NCI-H1092 treated with DMSO at 0.1 percent for 48 hours (cell line): ENCODE measurements at regions not wholly inside any gene's neighbourhood (a gene's known extent, or its start where the extent isn't known, plus 50 kb on each side); places are given as distances from the start of the nearest gene placed in this dataset.

Experiments
- DNase-seq: peaks from one replicate; lab custom pipeline; 2025; lab: John Stamatoyannopoulos, UW

- no peak for DNase-seq
These were observed 217.2 kb downstream of the LACC1 start for GRCh38 chr13:44096901-44097300.

- DNase-seq, result no peak
These were observed 218.9 kb downstream of the LACC1 start for GRCh38 chr13:44098559-44098958.

- DNase-seq, result no peak
These were observed 221.8 kb downstream of the LACC1 start for GRCh38 chr13:44101347-44102083.

- no peak for DNase-seq
These were observed 223.9 kb downstream of the LACC1 start for GRCh38 chr13:44103429-44104196.

- no peak for DNase-seq
These were observed 224.4 kb downstream of the LACC1 start for GRCh38 chr13:44104197-44104490.

- DNase-seq, result no peak
These were observed 225.3 kb downstream of the LACC1 start for GRCh38 chr13:44104969-44105368.

- no peak for DNase-seq
These were observed 226.8 kb downstream of the LACC1 start for GRCh38 chr13:44106266-44107152.

- DNase-seq, result no peak
These were observed 227.8 kb downstream of the LACC1 start for GRCh38 chr13:44107357-44108121.

GRCh38 chr13:44108331-44108858 lies 228.7 kb downstream of the LACC1 start:
- no peak for DNase-seq

- DNase-seq, result no peak
These were observed 230.5 kb downstream of the LACC1 start for GRCh38 chr13:44110091-44110621.

- no peak for DNase-seq
These were observed 232.0 kb downstream of the LACC1 start for GRCh38 chr13:44111701-44112100.

- DNase-seq, result no peak
These were observed 233.1 kb downstream of the LACC1 start for GRCh38 chr13:44112700-44113329.

- DNase-seq, result no peak
These were observed 237.0 kb downstream of the LACC1 start for GRCh38 chr13:44116562-44117332.

- DNase-seq, result no peak
These were observed 237.6 kb downstream of the LACC1 start for GRCh38 chr13:44117351-44117750.

- DNase-seq, result no peak
These were observed 238.1 kb downstream of the LACC1 start for GRCh38 chr13:44117816-44118215.

- no peak for DNase-seq
These were observed 239.2 kb downstream of the LACC1 start for GRCh38 chr13:44118881-44119280.

- no peak for DNase-seq
These were observed 240.3 kb downstream of the LACC1 start for GRCh38 chr13:44120043-44120442.

GRCh38 chr13:44120849-44121755 lies 241.4 kb downstream of the LACC1 start:
- no peak for DNase-seq

GRCh38 chr13:44124352-44124751 lies 244.6 kb downstream of the LACC1 start:
- DNase-seq, result no peak
